ENCODE measurements at regions not wholly inside any gene's neighbourhood (a gene's known extent, or its start where the extent isn't known, plus 50 kb on each side); places are given as distances from the start of the nearest gene placed in this dataset.
A peak's percentile ranks its signal among the peaks of the same experiment; 100 is the strongest.

DNA sequence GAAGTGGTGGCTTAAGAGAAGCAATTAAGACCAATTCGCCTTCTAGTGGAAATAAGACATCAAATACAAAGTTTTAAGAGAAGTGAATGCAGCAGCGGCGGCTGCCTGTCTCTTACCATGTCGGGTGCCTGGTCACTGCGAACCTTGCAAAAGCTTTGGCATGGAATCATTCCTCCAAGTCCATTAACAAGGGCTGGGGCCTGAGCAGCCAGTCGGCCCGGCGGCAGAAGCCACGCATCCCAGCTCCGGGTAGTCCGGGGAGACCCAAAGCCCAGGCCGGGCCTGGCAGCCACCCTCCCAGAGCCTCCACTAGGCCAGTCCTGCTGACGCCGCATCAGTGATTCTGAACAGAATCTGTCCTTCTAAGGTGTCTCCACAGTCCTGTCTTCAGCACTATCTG, 321.0 kb downstream of the TMEM121 start:
- intact Hi-C loops (cut with DNase I): no loop called here
- WGBS, 2 donors: 72 to 84% methylated on average over 14 of the region's 14 CpGs
- TF ChIP-seq, protein P1, sequence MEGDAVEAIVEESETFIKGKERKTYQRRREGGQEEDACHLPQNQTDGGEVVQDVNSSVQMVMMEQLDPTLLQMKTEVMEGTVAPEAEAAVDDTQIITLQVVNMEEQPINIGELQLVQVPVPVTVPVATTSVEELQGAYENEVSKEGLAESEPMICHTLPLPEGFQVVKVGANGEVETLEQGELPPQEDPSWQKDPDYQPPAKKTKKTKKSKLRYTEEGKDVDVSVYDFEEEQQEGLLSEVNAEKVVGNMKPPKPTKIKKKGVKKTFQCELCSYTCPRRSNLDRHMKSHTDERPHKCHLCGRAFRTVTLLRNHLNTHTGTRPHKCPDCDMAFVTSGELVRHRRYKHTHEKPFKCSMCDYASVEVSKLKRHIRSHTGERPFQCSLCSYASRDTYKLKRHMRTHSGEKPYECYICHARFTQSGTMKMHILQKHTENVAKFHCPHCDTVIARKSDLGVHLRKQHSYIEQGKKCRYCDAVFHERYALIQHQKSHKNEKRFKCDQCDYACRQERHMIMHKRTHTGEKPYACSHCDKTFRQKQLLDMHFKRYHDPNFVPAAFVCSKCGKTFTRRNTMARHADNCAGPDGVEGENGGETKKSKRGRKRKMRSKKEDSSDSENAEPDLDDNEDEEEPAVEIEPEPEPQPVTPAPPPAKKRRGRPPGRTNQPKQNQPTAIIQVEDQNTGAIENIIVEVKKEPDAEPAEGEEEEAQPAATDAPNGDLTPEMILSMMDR (IDR thresholded peaks at IDR 0.05): no peak
- TF ChIP-seq POLR2A (IDR thresholded peaks at IDR 0.05): no peak
- no peak overlapping the region for H3K27ac ChIP-seq
- no peaks in the 10 kb centered on the region for H3K9me3 ChIP-seq
- no peaks in the 10 kb centered on the region for H3K36me3 ChIP-seq (replicated peaks in 1 of 2; ENCODE audit: insufficient read depth in 1 of 2, low read depth in 2 of 2)
- H3K27me3 ChIP-seq: no peaks in the 10 kb centered on the region
- DNase-seq: peak in 1 of 4 donors; percentile 4
- H3K4me1 ChIP-seq: no peaks in the 10 kb centered on the region
- no peak overlapping the region for H3K4me3 ChIP-seq
- ATAC-seq: no peak

DNA sequence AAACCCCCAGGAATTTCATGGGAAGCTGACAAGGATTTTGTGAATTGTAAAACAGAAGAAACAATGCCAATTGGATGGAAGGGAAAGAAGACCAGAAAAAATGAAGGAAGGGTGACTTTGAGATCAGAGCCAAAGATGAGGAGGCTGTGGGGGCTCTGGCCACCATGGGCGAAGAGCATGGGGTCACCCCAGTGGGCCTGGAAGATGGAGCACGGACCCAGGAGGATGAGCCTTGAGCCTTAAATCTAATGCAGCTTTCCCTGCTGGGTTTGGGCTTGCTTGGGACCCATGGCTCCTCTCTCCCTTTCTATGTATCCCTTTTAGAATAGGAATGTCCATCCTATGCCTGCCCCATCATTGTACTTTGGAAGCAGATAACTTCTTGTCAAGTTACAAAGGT, 322.2 kb downstream of the TMEM121 start:
- Histone ChIP-seq H3K9me3 (no peaks in the 10 kb centered on the region), H3K27ac (no peak overlapping the region), H3K4me3 (no peak overlapping the region), H3K4me1 (no peaks in the 10 kb centered on the region), H3K36me3 (replicated peaks in 1 of 2; ENCODE audit: insufficient read depth in 1 of 2, low read depth in 2 of 2) (no peaks in the 10 kb centered on the region), H3K27me3 (no peaks in the 10 kb centered on the region)
- intact Hi-C loops (cut with DNase I): no loop called here
- ATAC-seq (no peak), DNase-seq (no peak)
- TF ChIP-seq, protein P1 (IDR thresholded peaks at IDR 0.05): no peak
- TF ChIP-seq POLR2A (IDR thresholded peaks at IDR 0.05): no peak
- WGBS, 2 donors: 36 to 38% methylated on average over 2 of the region's 2 CpGs

DNA sequence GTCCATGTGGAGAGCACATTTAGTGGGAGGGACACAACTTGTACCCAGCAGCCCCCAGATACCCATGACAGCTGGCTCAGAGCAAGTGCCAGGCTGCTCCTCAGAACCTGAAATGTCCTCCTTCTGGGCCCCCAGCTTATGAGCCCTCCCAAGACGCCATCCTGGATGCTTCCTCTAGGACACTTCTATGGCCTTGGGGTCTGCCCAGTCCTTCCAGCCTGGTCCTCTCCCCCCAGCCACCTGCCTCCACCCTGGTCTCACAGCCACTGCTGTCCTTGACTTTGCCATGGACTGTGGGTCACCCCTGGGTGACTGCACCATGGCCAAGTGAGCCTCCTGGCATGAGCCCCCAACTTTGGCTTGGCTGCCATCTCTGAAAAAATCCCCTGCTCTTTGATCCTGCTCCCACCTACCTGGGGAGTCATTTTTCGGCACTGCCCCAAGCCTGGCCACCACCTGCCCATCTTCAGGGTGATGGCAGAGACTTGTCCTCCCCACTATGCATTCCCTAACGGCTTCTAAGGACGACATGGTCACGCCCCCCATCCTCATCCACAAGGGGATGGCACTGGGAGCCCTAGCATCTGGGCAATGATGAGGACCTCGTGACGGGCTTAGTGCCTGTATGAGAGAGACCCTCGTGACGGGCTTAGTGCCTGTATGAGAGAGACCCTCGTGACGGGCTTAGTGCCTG, 323.7 kb downstream of the TMEM121 start:
- 36 to 56% methylated on average over 3 to 9 of the region's 11 CpGs for WGBS, 2 donors
- Histone ChIP-seq H3K27ac (no peak overlapping the region), H3K9me3 (no peaks in the 10 kb centered on the region), H3K4me3 (no peak overlapping the region), H3K4me1 (no peaks in the 10 kb centered on the region), H3K36me3 (replicated peaks in 1 of 2; ENCODE audit: insufficient read depth in 1 of 2, low read depth in 2 of 2) (no peaks in the 10 kb centered on the region), H3K27me3 (no peaks in the 10 kb centered on the region)
- ATAC-seq: no peak
- intact Hi-C loops (cut with DNase I): no loop called here
- TF ChIP-seq POLR2A (IDR thresholded peaks at IDR 0.05): no peak
- TF ChIP-seq, protein P1 (IDR thresholded peaks at IDR 0.05): no peak
- DNase-seq: peak in 1 of 4 donors; percentile 5

DNA sequence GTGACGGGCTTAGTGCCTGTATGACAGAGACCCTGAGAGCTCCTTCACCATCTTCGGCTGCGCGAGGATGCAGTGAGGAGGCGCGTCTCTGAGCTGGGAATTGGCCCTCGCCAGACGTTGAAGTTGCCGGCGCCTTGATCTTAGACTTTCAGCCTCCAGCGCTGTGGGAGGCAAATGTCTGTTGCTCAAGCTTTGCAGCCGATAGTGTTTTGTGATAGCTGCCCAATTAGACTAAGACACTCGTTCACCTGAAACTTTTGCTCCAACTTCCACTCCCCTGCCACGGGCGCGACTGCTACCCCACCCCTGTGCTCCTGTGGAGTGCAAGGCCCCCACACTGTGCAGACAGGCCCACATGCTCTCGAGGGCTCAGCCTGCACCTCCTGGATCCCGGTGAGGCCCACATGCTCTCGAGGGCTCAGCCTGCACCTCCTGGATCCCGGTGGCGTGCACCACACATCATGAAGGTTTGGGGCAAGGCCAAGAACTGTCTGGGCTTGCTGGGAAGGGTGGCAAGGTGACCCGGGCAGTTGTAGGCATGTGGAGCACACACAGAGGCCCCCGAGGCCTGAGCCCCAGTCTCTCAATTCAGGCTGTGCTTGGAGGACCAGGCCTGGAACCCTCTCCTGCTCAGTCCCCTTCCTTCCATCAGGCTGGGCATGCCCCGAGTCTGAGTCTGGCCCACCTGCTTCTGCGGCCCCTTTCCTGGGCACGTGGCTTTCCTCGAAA, 324.6 kb downstream of the TMEM121 start:
- DNase-seq: no peak
- Histone ChIP-seq H3K4me1 (no peaks in the 10 kb centered on the region), H3K36me3 (replicated peaks in 1 of 2; ENCODE audit: insufficient read depth in 1 of 2, low read depth in 2 of 2) (no peaks in the 10 kb centered on the region), H3K27ac (no peak overlapping the region), H3K9me3 (no peaks in the 10 kb centered on the region), H3K27me3 (no peaks in the 10 kb centered on the region), H3K4me3 (no peak overlapping the region)
- ATAC-seq: no peak
- 70 to 73% methylated on average over 21 to 27 of the region's 27 CpGs for WGBS, 2 donors
- no peak for TF ChIP-seq POLR2A (IDR thresholded peaks at IDR 0.05)
- TF ChIP-seq, protein P1 (IDR thresholded peaks at IDR 0.05): no peak
- intact Hi-C loops (cut with DNase I): no loop called here

Data from body of pancreas (tissue), 4 donors.